Heart left ventricle (tissue), 16 donors: ENCODE measurements at regions not wholly inside any gene's neighbourhood (a gene's known extent, or its start where the extent isn't known, plus 50 kb on each side); places are given as distances from the start of the nearest gene placed in this dataset.

ENCODE experiments used
- ATAC-seq, 4 donors: fragments of 200-7000 bp; cut with Tn5 transposase; one replicate each; pipeline ENCODE4 v1.9.1; 2020 to 2022; ENCODE audit warnings: moderate library complexity in 4 of 4, mild to moderate bottlenecking in 3 of 4, moderate number of reproducible peaks in 1 of 4
- DNase-seq, 5 donors: peaks; one replicate each; pipeline ENCODE4 v3.0.0-alpha.2; 2020
- H3K27ac ChIP-seq, 12 donors: fragments of 200-600 bp; sonication (generic) in 4 of 12; one replicate each; pipeline versions ENCODE4 v1.5.0 to v1.8.0; 2016 to 2022; ENCODE audit warnings: mild to moderate bottlenecking in 2 of 12
- H3K27me3 ChIP-seq, 9 donors: fragments of 200-600 bp; sonication (generic) in 2 of 9; one replicate each; pipeline versions ENCODE4 v1.5.1 to v1.8.0; 2016 to 2022; ENCODE audit warnings: mild to moderate bottlenecking in 3 of 9
- H3K36me3 ChIP-seq, 9 donors: fragments of 200-600 bp; sonication (generic) in 2 of 9; one replicate each; pipeline versions ENCODE4 v1.5.0 to v1.8.0; 2018 to 2022; ENCODE audit warnings: mild to moderate bottlenecking in 2 of 9
- H3K4me1 ChIP-seq, 12 donors: fragments of 200-600 bp; sonication (generic) in 4 of 12; one replicate each; pipeline versions ENCODE4 v1.5.0 to v1.8.0; 2016 to 2022; ENCODE audit warnings: mild to moderate bottlenecking in 3 of 12
- H3K4me3 ChIP-seq, 12 donors: fragments of 200-600 bp; sonication (generic) in 4 of 12; one replicate each; pipeline versions ENCODE4 v1.5.0 to v1.8.0; 2017 to 2022; ENCODE audit warnings: mild to moderate bottlenecking in 9 of 12, moderate library complexity in 4 of 12
- H3K9me3 ChIP-seq, 12 donors: fragments of 200-600 bp; sonication (generic) in 4 of 12; one replicate each; pipeline versions ENCODE4 v1.5.0 to v1.8.0; 2016 to 2022; ENCODE audit warnings: mild to moderate bottlenecking in 1 of 12
- CTCF ChIP-seq, 12 donors: fragments of 200-600 bp; sonication (generic) in 4 of 12; IDR thresholded peaks; one replicate each; pipeline versions ENCODE4 v1.5.0 to v1.8.0; 2018 to 2022; ENCODE audit warnings: antibody characterized with exemption in 12 of 12, mild to moderate bottlenecking in 5 of 12
- POLR2A ChIP-seq, 2 donors: fragments of 450-650 bp; IDR thresholded peaks; one replicate each; pipeline ENCODE4 v1.6.1; 2017; ENCODE audit warnings: antibody characterized with exemption in 2 of 2, mild to moderate bottlenecking in 2 of 2, moderate library complexity in 2 of 2
- WGBS, 4 donors: extraction: QIAGEN DNeasy Blood & Tissue Kit in 2 of 4; methylation state at CpG; one replicate each; pipeline versions ENCODE4 v1.1.5 to v1.1.7; 2013 to 2018; 5-methylcytosine and 5-hydroxymethylcytosine counted together
- intact Hi-C, 10 donors: fragments of 100-400 bp; cut with DNase I; formaldehyde crosslinking; loops; one replicate each; pipeline versions ENCODE4 v1.11.1 to v1.14.2; 2022
- donor health status: ischemic (EF 13 %, LVEDD 7.1; RV severe dilation, severe dysfunction).
- donor health status: healthy with polysubstance abuse.
- donor health status: DM: no; HTN: yes; CAD: no.
- donor health status: DM: no; HTN: no; CAD: no.
- donor health status: ischemic (EF 25% LVEDD 6.9; RV normal size, moderate dysfunction).
- donor health status: ischemic (EF 25% LVEDD 5.7; RV mildly dilated, moderate dysfunction).
- donor health status: healthy.
- donor health status: DM: yes; HTN: yes; CAD: no.
- donor health status: ischemic (EF 35%, LVEDD 5.7; RV mildly dilated, moderate dysfunction).
- donor health status: nonischemic (EF 11% LVEDD 7.7; RV severe dilation, severe dysfunction).
- donor health status: DM: yes; HTN: yes; CAD: no.
- donor health status: PGD.
- donor health status: ischemic (EF 29% LVEDD 5.4; RV normal size, mild dysfunction).
- donor health status: nonischemic (EF 23%, LVEDD 6.1; RV moderate dilation, normal function).

GRCh38 chr10:34047389-34047788 is 712.9 kb upstream of the NRP1 start:
- peaks cover 0 to 5% (median 0%) of the 10 kb centered on the region in 12 donors for H3K9me3 ChIP-seq
- H3K27me3 ChIP-seq: no peaks in the 10 kb centered on the region
- no peak overlapping the region for H3K27ac ChIP-seq
- no peaks in the 10 kb centered on the region for H3K4me1 ChIP-seq
- DNase-seq: no peak
- ATAC-seq: no peak
- 88 to 94% (median 93%) methylated on average over 7 of the region's 7 CpGs for WGBS, 4 donors
- H3K4me3 ChIP-seq: no peak overlapping the region
- no peaks in the 10 kb centered on the region for H3K36me3 ChIP-seq
- TF ChIP-seq POLR2A (IDR thresholded peaks at IDR 0.05): no peak
- no peak for TF ChIP-seq CTCF (IDR thresholded peaks at IDR 0.05)
- intact Hi-C loops: no loop called here

GRCh38 chr10:34046506-34047034 is 712.1 kb upstream of the NRP1 start:
- H3K36me3 ChIP-seq: no peaks in the 10 kb centered on the region
- no peak for DNase-seq
- 84 to 94% (median 90%) methylated on average over 6 to 9 of the region's 9 CpGs for WGBS, 4 donors
- ATAC-seq: no peak
- H3K4me3 ChIP-seq: no peak overlapping the region
- H3K27me3 ChIP-seq: no peaks in the 10 kb centered on the region
- no peak overlapping the region for H3K27ac ChIP-seq
- no peaks in the 10 kb centered on the region for H3K4me1 ChIP-seq
- intact Hi-C loops: no loop called here
- no peak for TF ChIP-seq CTCF (IDR thresholded peaks at IDR 0.05)
- no peak for TF ChIP-seq POLR2A (IDR thresholded peaks at IDR 0.05)
- no peaks in the 10 kb centered on the region for H3K9me3 ChIP-seq

GRCh38 chr10:34045571-34046190 is 711.2 kb upstream of the NRP1 start:
- Histone ChIP-seq H3K27ac (no peak overlapping the region), H3K27me3 (no peaks in the 10 kb centered on the region), H3K9me3 (no peaks in the 10 kb centered on the region), H3K4me3 (no peak overlapping the region), H3K36me3 (no peaks in the 10 kb centered on the region), H3K4me1 (no peaks in the 10 kb centered on the region)
- ATAC-seq (no peak), DNase-seq (no peak)
- WGBS, 4 donors: 90 to 93% (median 92%) methylated on average over 6 of the region's 6 CpGs
- intact Hi-C loops: no loop called here
- TF ChIP-seq POLR2A (IDR thresholded peaks at IDR 0.05) (no peak), CTCF (IDR thresholded peaks at IDR 0.05) (no peak)

GRCh38 chr10:34041871-34042270 is 707.4 kb upstream of the NRP1 start:
- H3K27ac ChIP-seq: no peak overlapping the region
- ATAC-seq: no peak
- DNase-seq: no peak
- no peak overlapping the region for H3K4me3 ChIP-seq
- H3K27me3 ChIP-seq: no peaks in the 10 kb centered on the region
- no peaks in the 10 kb centered on the region for H3K4me1 ChIP-seq
- no peaks in the 10 kb centered on the region for H3K9me3 ChIP-seq
- 86 to 100% (median 97%) methylated on average over 4 of the region's 4 CpGs for WGBS, 4 donors
- no peaks in the 10 kb centered on the region for H3K36me3 ChIP-seq
- intact Hi-C loops: no loop called here
- TF ChIP-seq POLR2A (IDR thresholded peaks at IDR 0.05) (no peak), CTCF (IDR thresholded peaks at IDR 0.05) (no peak)
